ENCODE measurements at regions not wholly inside any gene's neighbourhood (a gene's known extent, or its start where the extent isn't known, plus 50 kb on each side); places are given as distances from the start of the nearest gene placed in this dataset.

DNA sequence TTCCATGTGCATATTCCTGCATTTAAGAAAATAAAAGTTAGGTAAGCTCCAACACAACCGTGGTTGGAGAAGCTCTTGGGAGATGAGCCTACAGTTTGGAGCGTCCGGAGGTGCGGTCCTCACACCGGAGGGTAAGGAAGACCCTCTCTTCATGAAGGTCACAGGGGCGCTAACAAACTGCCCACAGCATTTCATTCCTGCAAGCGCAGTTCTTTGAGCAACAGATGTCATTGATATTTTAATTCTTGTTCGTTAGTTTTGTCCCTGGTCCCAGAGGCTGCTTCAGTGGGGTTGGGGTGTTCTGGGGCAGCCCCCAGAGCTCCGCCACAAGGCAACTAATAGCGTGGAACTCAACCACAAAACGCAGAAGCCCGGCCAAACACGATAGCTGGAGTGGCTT is 376.2 kb downstream of the IRX2 start:
- Histone ChIP-seq H3K79me2 (ENCODE audit: control insufficient read depth in 1 of 2, insufficient read depth in 2 of 2, low read length in 2 of 2) (no peaks in the 10 kb centered on the region), H3K4me3 (ENCODE audit: extremely low read depth in 1 of 4, insufficient read depth in 2 of 4, low read depth in 3 of 4, low read length in 4 of 4) (no peak overlapping the region), H3K14ac (ENCODE audit: insufficient read length) (no peak overlapping the region), H2BK5ac (ENCODE audit: low read depth, low read length) (no peak overlapping the region), H4K5ac (ENCODE audit: insufficient read length, low read depth, low read length) (no peak overlapping the region), H2BK12ac (ENCODE audit: low read depth, low read length) (no peak overlapping the region), H4K91ac (replicated peaks; ENCODE audit: insufficient read length, low read length) (no peak overlapping the region), H3K27ac (ENCODE audit: low read depth, low read length) (no peak overlapping the region), H3K79me1 (ENCODE audit: low read depth, low read length) (no peaks in the 10 kb centered on the region), H4K8ac (ENCODE audit: extremely low read depth, insufficient read depth, low read length) (no peak overlapping the region), H3K4me2 (ENCODE audit: insufficient read depth in 1 of 2, low read depth in 2 of 2, low read length in 2 of 2) (no peak overlapping the region), H3K27me3 (replicated peaks in 1 of 4; ENCODE audit: control insufficient read depth in 3 of 4, extremely low read depth in 1 of 4, insufficient read depth in 3 of 4, low read length in 3 of 4) (no peaks in the 10 kb centered on the region; a peak in 2 of 7 replicates), H3K4ac (replicated peaks; ENCODE audit: insufficient read length, low read depth, low read length) (no peak overlapping the region), H3K36me3 (ENCODE audit: control insufficient read depth in 2 of 4, insufficient read depth in 4 of 4, low read length in 3 of 4) (no peaks in the 10 kb centered on the region), H2BK15ac (ENCODE audit: low read length) (no peak overlapping the region), H3K23ac (ENCODE audit: insufficient read length) (no peak overlapping the region), H3K18ac (ENCODE audit: extremely low read depth, low read length) (no peak overlapping the region), H2AK5ac (ENCODE audit: low read depth, low read length) (no peak overlapping the region), H3K9me3 (ENCODE audit: insufficient read depth in 2 of 2, low read depth in 1 of 2, low read length in 1 of 2) (no peaks in the 10 kb centered on the region), H3K9ac (replicated peaks in 1 of 4; ENCODE audit: extremely low read depth in 1 of 4, low read depth in 3 of 4, low read length in 3 of 4) (no peak overlapping the region), H2BK20ac (ENCODE audit: low read length) (no peak overlapping the region), H3K4me1 (replicated peaks in 1 of 4; ENCODE audit: control insufficient read depth in 3 of 4, insufficient read depth in 4 of 4, low read length in 3 of 4) (peaks cover 0 to 2% (median 0%) of the 10 kb centered on the region in 4 experiments; a peak in 1 of 7 replicates), H2AFZ (ENCODE audit: low read length) (no peak overlapping the region), H4K20me1 (replicated peaks in 1 of 2; ENCODE audit: control insufficient read depth in 1 of 2, insufficient read depth in 2 of 2, low read length in 2 of 2) (peaks cover 0 to 1% of the 10 kb centered on the region in 2 experiments), H3K56ac (replicated peaks; ENCODE audit: insufficient read length, low read depth, low read length) (no peak overlapping the region), H2BK120ac (replicated peaks; ENCODE audit: low read depth, low read length) (no peak overlapping the region), H3K23me2 (ENCODE audit: low read depth, low read length) (no peaks in the 10 kb centered on the region)
- ChIA-PET CTCF (ENCODE audit: partially characterized antibody) (interaction anchor here (0.6 to 1.0 kb wide), 2 partner anchors 30 to 1566 kb away, joined by 3 read pairs; no protein-coding TSS in a partner anchor), POLR2A (ENCODE audit: partially characterized antibody) (no interaction called here)
- FAIRE-seq (no peak), DNase-seq (ENCODE audit: low read depth in 1 of 2, low spot score in 2 of 2) (no peak)
- TF ChIP-seq SP1 (IDR thresholded peaks at IDR 0.05; ENCODE audit: low read depth, low read length): no peak
- TF ChIP-seq, protein P1, sequence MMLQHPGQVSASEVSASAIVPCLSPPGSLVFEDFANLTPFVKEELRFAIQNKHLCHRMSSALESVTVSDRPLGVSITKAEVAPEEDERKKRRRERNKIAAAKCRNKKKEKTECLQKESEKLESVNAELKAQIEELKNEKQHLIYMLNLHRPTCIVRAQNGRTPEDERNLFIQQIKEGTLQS (IDR thresholded peaks at IDR 0.05; ENCODE audit: insufficient read depth, low read depth, low read length): no peak
- TF ChIP-seq, protein P2, sequence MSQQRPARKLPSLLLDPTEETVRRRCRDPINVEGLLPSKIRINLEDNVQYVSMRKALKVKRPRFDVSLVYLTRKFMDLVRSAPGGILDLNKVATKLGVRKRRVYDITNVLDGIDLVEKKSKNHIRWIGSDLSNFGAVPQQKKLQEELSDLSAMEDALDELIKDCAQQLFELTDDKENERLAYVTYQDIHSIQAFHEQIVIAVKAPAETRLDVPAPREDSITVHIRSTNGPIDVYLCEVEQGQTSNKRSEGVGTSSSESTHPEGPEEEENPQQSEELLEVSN (IDR thresholded peaks at IDR 0.05): no peak
- no peak for TF ChIP-seq SIN3A (conservative IDR thresholded peaks at IDR 0.05 in 1 of 2, IDR thresholded peaks at IDR 0.05 in 1 of 2; ENCODE audit: low read depth in 1 of 2, low read length in 2 of 2)
- no peak for TF ChIP-seq TAF7 (optimal IDR thresholded peaks at IDR 0.05; ENCODE audit: borderline replicate concordance, low read depth, low read length)
- TF ChIP-seq CEBPB (IDR thresholded peaks at IDR 0.05; ENCODE audit: low read depth, low read length): no peak
- 93% methylated on average over 13 of the region's 13 CpGs; no CpG with 5 or more reads in 1 of the 2 experiments for WGBS, 2 experiments (ENCODE audit: extremely low coverage in 1 of 2, insufficient coverage in 1 of 2, insufficient read length in 1 of 2, insufficient replicate concordance in 2 of 2, low coverage in 1 of 2, low lambda C conversion rate in 2 of 2, missing lambda C conversion rate in 1 of 2)

Data from H1 (cell line).